ENCODE measurements at regions not wholly inside any gene's neighbourhood (a gene's known extent, or its start where the extent isn't known, plus 50 kb on each side); places are given as distances from the start of the nearest gene placed in this dataset.

- Histone ChIP-seq H3K27me3 (replicated peaks; ENCODE audit: control insufficient read depth, insufficient read depth, low read length) (no peaks in the 10 kb centered on the region), H3K36me3 (ENCODE audit: control insufficient read depth, insufficient read depth, low read length) (no peaks in the 10 kb centered on the region), H3K9me3 (no peaks in the 10 kb centered on the region), H3K4me3 (ENCODE audit: low read depth, low read length) (no peak overlapping the region), H3K4me1 (no peaks in the 10 kb centered on the region)
- ChIA-PET CTCF (no interaction called here), POLR2A (no interaction called here)
- no peak for TF ChIP-seq CTCF (IDR thresholded peaks at IDR 0.05; ENCODE audit: insufficient read depth in 1 of 2, low read depth in 1 of 2, low read length in 1 of 2, severe bottlenecking in 1 of 2, unreplicated experiment in 1 of 2)
- Mint-ChIP-seq H3K9me3 (ENCODE audit: unreplicated experiment) (peaks cover 12% of the 10 kb centered on the region), H3K27ac (ENCODE audit: unreplicated experiment) (no peak overlapping the region), H3K36me3 (ENCODE audit: insufficient read depth, unreplicated experiment) (no peaks in the 10 kb centered on the region), H3K4me1 (ENCODE audit: low read depth, unreplicated experiment) (no peaks in the 10 kb centered on the region), H3K4me3 (ENCODE audit: unreplicated experiment) (no peak overlapping the region), H3K27me3 (ENCODE audit: insufficient read depth, unreplicated experiment) (peaks cover 2% of the 10 kb centered on the region)
- BruUV-seq (replicated peaks) = no TSS peak
- no peak for DNase-seq
- intact Hi-C loops (cut with micrococcal nuclease; ENCODE audit: unreplicated experiment) = no loop called here
These were observed 465.1 kb upstream of the SLIT2 start for GRCh38 chr4:19786616-19787015.

GRCh38 chr4:19783667-19784223, 468.0 kb upstream of the SLIT2 start:
- no peak overlapping the region for H3K4me3 Mint-ChIP-seq (ENCODE audit: unreplicated experiment)
- intact Hi-C loops (cut with micrococcal nuclease; ENCODE audit: unreplicated experiment) = no loop called here
- H3K36me3 ChIP-seq (ENCODE audit: control insufficient read depth, insufficient read depth, low read length) = no peaks in the 10 kb centered on the region
- BruUV-seq (replicated peaks) = no TSS peak
- no peaks in the 10 kb centered on the region for H3K27me3 ChIP-seq (replicated peaks; ENCODE audit: control insufficient read depth, insufficient read depth, low read length)
- H3K4me1 ChIP-seq = no peaks in the 10 kb centered on the region
- no peaks in the 10 kb centered on the region for H3K4me1 Mint-ChIP-seq (ENCODE audit: low read depth, unreplicated experiment)
- peaks cover 12% of the 10 kb centered on the region for H3K9me3 Mint-ChIP-seq (ENCODE audit: unreplicated experiment)
- TF ChIP-seq CTCF (IDR thresholded peaks at IDR 0.05; ENCODE audit: insufficient read depth in 1 of 2, low read depth in 1 of 2, low read length in 1 of 2, severe bottlenecking in 1 of 2, unreplicated experiment in 1 of 2) = no peak
- no peaks in the 10 kb centered on the region for H3K9me3 ChIP-seq
- H3K27me3 Mint-ChIP-seq (ENCODE audit: insufficient read depth, unreplicated experiment) = no peaks in the 10 kb centered on the region
- no peak for DNase-seq
- H3K36me3 Mint-ChIP-seq (ENCODE audit: insufficient read depth, unreplicated experiment) = no peaks in the 10 kb centered on the region
- CTCF ChIA-PET = no interaction called here
- no peak overlapping the region for H3K27ac Mint-ChIP-seq (ENCODE audit: unreplicated experiment)
- POLR2A ChIA-PET = no interaction called here
- H3K4me3 ChIP-seq (ENCODE audit: low read depth, low read length) = no peak overlapping the region

GRCh38 chr4:19780871-19781270, 470.8 kb upstream of the SLIT2 start:
- Mint-ChIP-seq H3K4me1 (ENCODE audit: low read depth, unreplicated experiment) (no peaks in the 10 kb centered on the region), H3K36me3 (ENCODE audit: insufficient read depth, unreplicated experiment) (no peaks in the 10 kb centered on the region), H3K9me3 (ENCODE audit: unreplicated experiment) (peaks cover 12% of the 10 kb centered on the region), H3K27me3 (ENCODE audit: insufficient read depth, unreplicated experiment) (no peaks in the 10 kb centered on the region), H3K4me3 (ENCODE audit: unreplicated experiment) (no peak overlapping the region), H3K27ac (ENCODE audit: unreplicated experiment) (no peak overlapping the region)
- Histone ChIP-seq H3K9me3 (no peaks in the 10 kb centered on the region), H3K36me3 (ENCODE audit: control insufficient read depth, insufficient read depth, low read length) (no peaks in the 10 kb centered on the region), H3K27me3 (replicated peaks; ENCODE audit: control insufficient read depth, insufficient read depth, low read length) (no peaks in the 10 kb centered on the region), H3K4me1 (no peaks in the 10 kb centered on the region), H3K4me3 (ENCODE audit: low read depth, low read length) (no peak overlapping the region)
- no peak for TF ChIP-seq CTCF (IDR thresholded peaks at IDR 0.05; ENCODE audit: insufficient read depth in 1 of 2, low read depth in 1 of 2, low read length in 1 of 2, severe bottlenecking in 1 of 2, unreplicated experiment in 1 of 2)
- ChIA-PET POLR2A (no interaction called here), CTCF (no interaction called here)
- intact Hi-C loops (cut with micrococcal nuclease; ENCODE audit: unreplicated experiment) = no loop called here
- no peak for DNase-seq
- no TSS peak for BruUV-seq (replicated peaks)

All from Caco-2 (cell line).